HG03108 (cell line): ENCODE measurements at regions not wholly inside any gene's neighbourhood (a gene's known extent, or its start where the extent isn't known, plus 50 kb on each side); places are given as distances from the start of the nearest gene placed in this dataset.

Experiments
- ATAC-seq: cut with Tn5 transposase; IDR thresholded peaks from one replicate; pipeline ENCODE4 v1.9.1; 2021; ENCODE audit warnings: moderate library complexity; ENCODE audit not compliant: unreplicated experiment

DNA sequence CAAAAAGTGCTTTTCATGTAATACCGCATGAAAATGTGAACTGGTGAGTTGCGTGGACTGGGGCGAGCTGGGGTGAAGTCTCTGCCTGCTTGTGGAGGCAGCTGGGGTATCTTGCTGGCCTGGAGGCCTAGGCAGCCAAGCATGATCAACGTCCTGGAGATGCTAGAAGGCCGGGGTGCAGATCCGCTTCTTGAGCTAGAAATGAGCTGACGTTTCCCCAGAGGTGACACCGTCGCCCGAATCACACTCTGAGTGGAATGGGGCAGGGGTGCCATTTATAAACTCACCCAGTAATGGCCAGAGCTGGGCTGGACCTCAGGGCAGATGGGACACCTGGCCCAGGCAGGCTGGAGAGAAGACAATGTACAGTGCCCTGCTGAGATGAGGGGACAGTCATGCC lies 1513.0 kb downstream of the TBC1D22A start:
- no peak for ATAC-seq

- ATAC-seq = no peak
These were observed 1508.3 kb downstream of the TBC1D22A start for GRCh38 chr22:48270731-48271130.

DNA sequence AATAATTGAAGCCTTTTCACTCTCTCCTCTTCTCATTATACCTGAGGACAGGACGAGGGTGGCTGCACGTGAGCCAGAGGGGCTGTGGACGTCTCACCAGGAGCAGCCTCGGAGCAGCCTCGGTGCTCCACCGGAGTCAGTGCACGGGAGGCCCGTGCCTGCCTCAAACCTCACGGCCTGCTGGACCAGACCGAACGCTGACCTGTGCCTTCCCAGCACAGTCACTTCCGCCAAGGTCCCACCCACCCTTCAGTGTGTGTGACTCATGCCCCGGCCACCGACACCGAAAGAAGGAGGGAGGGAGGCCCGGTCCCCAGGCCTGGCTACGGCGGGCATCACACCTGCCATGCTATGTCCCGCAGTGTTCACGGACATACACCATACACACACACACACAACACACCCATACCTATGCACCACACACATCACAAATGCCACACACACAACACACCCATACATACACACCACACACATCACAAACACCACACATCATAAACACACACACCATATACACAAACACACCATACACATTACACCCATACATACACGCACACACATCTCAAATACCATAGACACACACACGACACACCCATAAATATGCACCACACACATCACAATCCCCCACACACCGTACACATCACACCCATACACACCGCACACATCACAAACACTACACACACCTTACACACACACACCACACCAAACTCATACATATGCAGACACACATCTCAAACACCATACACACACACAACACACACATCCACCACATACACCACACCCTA lies 1506.5 kb downstream of the TBC1D22A start:
- ATAC-seq = no peak

- no peak for ATAC-seq
These were observed 1505.8 kb downstream of the TBC1D22A start for GRCh38 chr22:48268293-48268692.

DNA sequence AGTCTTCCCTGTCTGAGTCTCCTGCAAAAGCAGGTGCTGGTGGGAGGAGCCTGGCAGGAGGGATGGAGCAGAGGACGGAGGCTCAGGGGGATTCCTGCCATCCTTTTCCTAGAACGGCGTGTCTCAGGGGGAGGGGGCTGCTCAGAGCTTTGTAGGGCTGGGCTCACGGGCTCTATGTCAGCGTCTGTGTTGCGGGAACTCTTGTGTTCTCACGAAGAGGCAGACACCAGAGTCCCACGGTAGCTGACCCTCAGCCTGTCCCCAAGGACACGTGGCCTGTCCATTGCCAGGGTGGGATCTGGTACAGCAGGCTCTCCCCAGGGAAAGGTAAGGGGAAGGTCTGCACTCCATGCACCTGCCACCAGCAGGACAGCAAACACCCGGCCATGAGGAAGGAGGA lies 1505.2 kb downstream of the TBC1D22A start:
- no peak for ATAC-seq

DNA sequence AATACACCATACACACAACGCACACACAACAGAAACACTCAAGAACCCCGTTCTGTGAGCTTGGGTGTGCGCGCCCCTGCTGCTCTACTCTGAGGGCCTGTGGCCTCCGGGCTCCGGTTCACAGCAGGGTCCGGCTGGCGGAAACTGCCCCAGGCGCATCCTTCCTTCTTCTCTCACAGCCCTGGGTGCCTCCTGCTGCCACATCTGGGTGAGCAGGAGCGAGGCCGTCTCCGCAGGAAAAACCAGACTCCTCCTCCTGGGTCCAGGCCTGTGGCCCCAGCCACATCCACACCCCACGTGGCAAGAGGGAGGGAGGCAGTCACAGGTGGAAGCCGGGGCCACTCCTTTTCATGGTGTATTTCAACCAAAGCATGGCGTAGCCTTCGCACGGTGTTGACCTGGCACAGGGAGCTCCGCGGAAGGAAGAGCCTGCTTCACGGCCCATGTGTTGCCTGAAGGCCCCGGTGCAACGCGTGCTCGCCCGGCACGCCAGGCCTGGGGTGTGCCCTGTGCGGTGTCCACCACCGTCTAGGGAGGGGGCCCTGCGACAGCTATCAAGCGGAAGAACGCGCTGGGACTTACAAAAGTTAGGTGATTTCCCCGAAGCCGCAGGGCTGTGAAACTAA lies 1502.7 kb downstream of the TBC1D22A start:
- no peak for ATAC-seq

GRCh38 chr22:48264586-48264985 lies 1502.1 kb downstream of the TBC1D22A start:
- ATAC-seq = no peak

- no peak for ATAC-seq
These were observed 1501.4 kb downstream of the TBC1D22A start for GRCh38 chr22:48263791-48264351.

- no peak for ATAC-seq
These were observed 1500.9 kb downstream of the TBC1D22A start for GRCh38 chr22:48263431-48263765.

GRCh38 chr22:48262596-48263430 lies 1500.4 kb downstream of the TBC1D22A start:
- ATAC-seq = no peak

DNA sequence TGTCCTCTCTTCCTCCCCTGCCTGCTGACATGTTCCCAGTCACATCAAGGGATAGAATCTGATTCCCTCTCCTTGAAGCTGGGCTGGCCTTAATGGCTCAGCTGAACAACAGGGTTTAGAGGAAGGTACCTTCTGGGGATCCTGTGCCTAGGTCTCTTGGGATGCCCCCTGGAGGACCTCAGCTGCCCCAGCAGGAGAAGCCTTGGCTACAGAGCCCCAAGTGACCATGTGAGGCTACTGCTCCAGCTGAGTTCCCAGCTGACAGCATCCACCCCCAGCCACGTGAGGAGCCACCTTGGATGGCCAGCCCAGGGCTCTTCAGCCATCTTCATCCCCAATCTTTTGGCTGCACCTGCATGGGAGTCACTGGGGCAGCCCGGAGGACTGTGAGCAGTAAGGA lies 1499.3 kb downstream of the TBC1D22A start:
- no peak for ATAC-seq

GRCh38 chr22:48261048-48261621 lies 1498.7 kb downstream of the TBC1D22A start:
- ATAC-seq = no peak

DNA sequence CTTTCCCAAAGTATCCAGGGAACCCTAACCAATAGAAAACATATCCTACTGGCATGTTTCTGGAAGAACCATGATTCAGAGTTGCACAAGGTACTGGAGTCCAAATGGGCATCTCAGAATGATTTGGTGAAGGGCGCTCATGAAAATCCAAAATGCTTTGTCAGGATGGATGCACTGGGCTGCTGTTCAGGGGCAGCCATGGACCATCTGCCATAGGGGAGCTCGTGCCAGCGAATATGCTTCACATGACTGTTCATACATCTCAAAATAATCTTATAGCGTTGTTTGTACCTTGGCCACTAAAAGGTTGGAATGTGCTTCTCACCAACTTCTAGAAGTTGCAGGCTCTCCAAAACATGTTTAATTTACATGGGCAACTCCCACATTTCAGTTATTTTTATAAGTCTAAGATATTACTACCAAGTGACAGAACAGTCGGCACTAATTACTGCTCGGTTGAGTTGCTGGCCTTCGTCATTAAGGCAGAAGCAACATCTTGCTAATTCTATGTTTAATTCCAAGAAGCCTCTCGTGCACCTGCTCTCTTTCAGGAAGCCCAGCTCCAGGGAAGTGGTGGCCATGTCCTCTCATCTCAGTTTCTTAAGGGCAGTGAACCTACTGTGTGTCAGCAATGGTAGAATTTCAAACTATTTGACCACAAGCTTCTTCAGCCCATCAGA lies 1497.7 kb downstream of the TBC1D22A start:
- no peak for ATAC-seq

GRCh38 chr22:48258811-48259210 lies 1496.4 kb downstream of the TBC1D22A start:
- no peak for ATAC-seq

DNA sequence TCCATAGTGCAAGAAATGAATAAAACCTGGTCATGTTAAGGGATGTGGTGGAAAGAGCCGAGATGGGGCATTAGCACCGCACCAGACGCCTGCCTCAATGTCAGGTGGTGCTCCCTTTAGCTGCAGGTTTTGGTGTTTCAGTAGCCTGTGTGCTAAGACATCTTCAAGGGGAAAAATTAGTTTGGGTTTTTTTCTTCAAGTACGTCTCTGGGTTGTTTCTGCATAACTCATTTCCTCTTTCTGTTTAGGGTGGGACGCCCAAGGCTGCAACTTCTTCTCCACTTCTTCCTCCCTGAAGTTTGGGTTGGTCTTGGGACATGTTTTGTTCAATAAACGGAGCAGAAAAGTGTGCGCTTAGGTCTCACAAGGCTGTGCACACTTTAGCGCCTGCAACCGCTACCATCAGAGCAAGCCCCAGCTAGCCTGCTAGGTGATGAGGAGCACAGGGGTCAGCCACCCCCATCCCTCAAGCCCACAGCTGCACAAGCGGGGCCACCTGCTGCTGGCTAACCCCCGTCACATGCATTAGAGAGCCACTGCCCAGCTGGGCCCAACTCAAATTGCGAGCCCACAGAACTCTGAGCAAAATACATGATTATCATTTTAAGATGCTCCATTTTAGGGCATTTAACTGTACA lies 1495.7 kb downstream of the TBC1D22A start:
- no peak for ATAC-seq

- ATAC-seq = no peak
These were observed 1495.2 kb downstream of the TBC1D22A start for GRCh38 chr22:48257685-48258055.

- ATAC-seq = no peak
These were observed 1494.6 kb downstream of the TBC1D22A start for GRCh38 chr22:48256776-48257684.

DNA sequence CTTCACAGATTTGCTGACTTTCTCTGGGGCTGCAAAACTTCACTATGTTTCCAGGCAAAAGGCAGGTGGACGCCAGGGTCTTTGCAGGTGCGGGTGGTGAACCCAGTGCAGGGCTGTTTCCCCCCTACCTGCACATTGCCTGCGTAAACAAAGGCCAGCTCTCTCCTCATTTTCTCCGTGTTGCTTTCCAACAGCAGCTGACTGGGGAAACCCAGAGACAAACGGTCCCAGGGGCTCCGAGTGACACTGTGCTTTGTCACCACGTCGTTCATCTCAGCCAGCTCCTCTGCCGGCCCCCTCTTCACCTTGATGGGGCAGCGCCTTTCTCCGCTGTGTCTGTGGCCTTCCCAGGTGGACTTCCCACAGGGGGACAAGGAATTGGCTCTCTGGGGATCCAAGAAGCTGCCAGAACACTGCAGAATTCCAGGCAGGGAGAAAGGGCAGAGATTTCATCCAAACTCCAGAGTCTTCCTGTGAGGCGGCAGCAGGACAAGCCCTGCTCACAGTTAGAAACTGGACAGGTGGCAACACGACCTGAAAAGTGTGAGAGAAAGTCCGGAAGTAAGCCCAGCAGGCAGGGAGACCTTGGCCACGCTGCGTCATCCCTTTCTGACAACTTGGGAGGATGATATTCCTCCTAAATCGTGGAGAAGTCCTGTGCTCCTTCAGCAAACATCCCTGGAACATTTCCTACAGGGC lies 1493.7 kb downstream of the TBC1D22A start:
- ATAC-seq = no peak
